ENCODE measurements at regions not wholly inside any gene's neighbourhood (a gene's known extent, or its start where the extent isn't known, plus 50 kb on each side); places are given as distances from the start of the nearest gene placed in this dataset.

DNA sequence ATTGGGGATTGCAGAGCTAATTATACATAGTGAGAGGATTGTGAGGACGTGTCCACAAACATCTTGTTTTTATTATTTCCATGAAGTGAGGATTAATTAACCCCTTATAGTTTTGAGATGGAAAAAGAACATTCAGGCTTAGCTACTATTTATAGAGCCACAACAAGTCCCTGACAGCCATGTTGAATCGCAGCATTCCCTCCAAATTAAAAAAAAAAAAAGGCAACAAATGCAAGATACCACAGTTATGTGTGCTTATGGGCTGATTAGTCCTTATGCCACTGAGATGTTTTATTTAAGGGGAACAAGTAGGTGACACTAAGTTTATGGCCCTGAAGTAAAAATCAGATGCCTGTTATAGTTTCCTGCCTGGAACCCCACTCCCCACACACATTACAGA is 350.3 kb downstream of the GPAM start:
- Histone ChIP-seq H3K36me3 (ENCODE audit: control insufficient read depth, insufficient read depth, low read length) (no peaks in the 10 kb centered on the region), H3K27me3 (ENCODE audit: control insufficient read depth, insufficient read depth, low read length) (no peaks in the 10 kb centered on the region), H3K4me3 (ENCODE audit: low read depth, low read length) (no peak overlapping the region)
- ChIA-PET POLR2A (no interaction called here), CTCF (no interaction called here)
- DNase-seq (ENCODE audit: low read depth) = no peak
- TF ChIP-seq, protein P1, sequence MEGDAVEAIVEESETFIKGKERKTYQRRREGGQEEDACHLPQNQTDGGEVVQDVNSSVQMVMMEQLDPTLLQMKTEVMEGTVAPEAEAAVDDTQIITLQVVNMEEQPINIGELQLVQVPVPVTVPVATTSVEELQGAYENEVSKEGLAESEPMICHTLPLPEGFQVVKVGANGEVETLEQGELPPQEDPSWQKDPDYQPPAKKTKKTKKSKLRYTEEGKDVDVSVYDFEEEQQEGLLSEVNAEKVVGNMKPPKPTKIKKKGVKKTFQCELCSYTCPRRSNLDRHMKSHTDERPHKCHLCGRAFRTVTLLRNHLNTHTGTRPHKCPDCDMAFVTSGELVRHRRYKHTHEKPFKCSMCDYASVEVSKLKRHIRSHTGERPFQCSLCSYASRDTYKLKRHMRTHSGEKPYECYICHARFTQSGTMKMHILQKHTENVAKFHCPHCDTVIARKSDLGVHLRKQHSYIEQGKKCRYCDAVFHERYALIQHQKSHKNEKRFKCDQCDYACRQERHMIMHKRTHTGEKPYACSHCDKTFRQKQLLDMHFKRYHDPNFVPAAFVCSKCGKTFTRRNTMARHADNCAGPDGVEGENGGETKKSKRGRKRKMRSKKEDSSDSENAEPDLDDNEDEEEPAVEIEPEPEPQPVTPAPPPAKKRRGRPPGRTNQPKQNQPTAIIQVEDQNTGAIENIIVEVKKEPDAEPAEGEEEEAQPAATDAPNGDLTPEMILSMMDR (IDR thresholded peaks at IDR 0.05; ENCODE audit: insufficient read depth, low read depth, low read length) = no peak

DNA sequence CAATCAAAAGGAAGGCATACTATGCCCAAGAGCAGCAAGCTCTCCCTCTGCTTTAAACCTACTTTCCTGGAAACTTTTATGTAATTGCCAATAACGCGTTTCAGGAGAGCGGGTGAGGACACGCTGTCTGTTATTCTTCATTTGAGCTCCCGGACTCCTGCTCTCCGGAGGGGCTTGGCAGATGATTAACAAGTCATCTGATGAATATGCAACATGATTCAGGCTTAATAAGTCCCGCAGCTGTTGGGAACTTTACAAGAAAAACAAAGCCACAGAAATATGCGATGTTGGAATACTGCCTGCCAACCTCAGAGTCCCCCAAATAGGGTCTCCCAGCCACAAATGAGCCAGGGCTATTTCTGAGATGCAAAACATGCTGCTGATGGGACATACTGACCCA is 348.0 kb downstream of the GPAM start:
- CTCF ChIA-PET = no interaction called here
- TF ChIP-seq, protein P1 (IDR thresholded peaks at IDR 0.05; ENCODE audit: insufficient read depth, low read depth, low read length) = no peak
- Histone ChIP-seq H3K36me3 (ENCODE audit: control insufficient read depth, insufficient read depth, low read length) (no peaks in the 10 kb centered on the region), H3K4me3 (ENCODE audit: low read depth, low read length) (no peak overlapping the region), H3K27me3 (ENCODE audit: control insufficient read depth, insufficient read depth, low read length) (no peaks in the 10 kb centered on the region)
- DNase-seq (ENCODE audit: low read depth) = no peak
- POLR2A ChIA-PET = no interaction called here

- H3K27me3 ChIP-seq (ENCODE audit: control insufficient read depth, insufficient read depth, low read length) = no peaks in the 10 kb centered on the region
- no peak overlapping the region for H3K4me3 ChIP-seq (ENCODE audit: low read depth, low read length)
- CTCF ChIA-PET = no interaction called here
- H3K36me3 ChIP-seq (ENCODE audit: control insufficient read depth, insufficient read depth, low read length) = no peaks in the 10 kb centered on the region
- DNase-seq (ENCODE audit: low read depth) = no peak
- TF ChIP-seq, protein P1 (IDR thresholded peaks at IDR 0.05; ENCODE audit: insufficient read depth, low read depth, low read length) = no peak
- POLR2A ChIA-PET = no interaction called here
These were observed 347.5 kb downstream of the GPAM start for GRCh38 chr10:111836064-111836463.

- TF ChIP-seq, protein P1 (IDR thresholded peaks at IDR 0.05; ENCODE audit: insufficient read depth, low read depth, low read length) = no peak
- no peak for DNase-seq (ENCODE audit: low read depth)
- Histone ChIP-seq H3K27me3 (ENCODE audit: control insufficient read depth, insufficient read depth, low read length) (no peaks in the 10 kb centered on the region), H3K4me3 (ENCODE audit: low read depth, low read length) (no peak overlapping the region), H3K36me3 (ENCODE audit: control insufficient read depth, insufficient read depth, low read length) (no peaks in the 10 kb centered on the region)
- CTCF ChIA-PET = no interaction called here
- POLR2A ChIA-PET = no interaction called here
These were observed 347.0 kb downstream of the GPAM start for GRCh38 chr10:111836571-111836970.

DNA sequence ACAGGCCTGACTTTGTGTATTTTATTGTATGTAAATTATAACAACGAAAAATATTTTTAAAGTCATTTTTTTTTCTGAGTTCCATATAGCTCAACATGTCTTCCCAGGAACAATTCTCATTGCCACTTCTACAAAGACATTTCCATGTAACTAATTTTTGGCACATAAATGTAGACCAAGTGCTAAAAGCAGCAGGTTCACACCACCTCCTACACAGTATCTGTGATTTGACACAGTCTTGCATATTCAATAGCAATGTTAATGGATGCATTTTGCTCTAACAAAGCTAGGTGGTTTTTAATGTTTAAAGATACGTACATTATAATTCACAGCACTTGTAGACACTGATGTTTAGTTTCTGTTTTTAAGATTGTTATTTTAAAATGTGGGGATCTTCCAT is 346.5 kb downstream of the GPAM start:
- POLR2A ChIA-PET = no interaction called here
- CTCF ChIA-PET = no interaction called here

More for the DNA sequence above, 346.5 kb downstream of the GPAM start:
- H3K4me3 ChIP-seq (ENCODE audit: low read depth, low read length) = no peak overlapping the region
- TF ChIP-seq, protein P1 (IDR thresholded peaks at IDR 0.05; ENCODE audit: insufficient read depth, low read depth, low read length) = no peak
- H3K36me3 ChIP-seq (ENCODE audit: control insufficient read depth, insufficient read depth, low read length) = no peaks in the 10 kb centered on the region
- H3K27me3 ChIP-seq (ENCODE audit: control insufficient read depth, insufficient read depth, low read length) = no peaks in the 10 kb centered on the region
- DNase-seq (ENCODE audit: low read depth) = no peak

Measured in BJ (cell line).